ENCODE measurements at regions not wholly inside any gene's neighbourhood (a gene's known extent, or its start where the extent isn't known, plus 50 kb on each side); places are given as distances from the start of the nearest gene placed in this dataset.
"Not testable (repeated sequence)": the region's sequence is repeated elsewhere in the genome, so short reads cannot be mapped to it uniquely, and the experiment has no call there.

- DNase-seq (ENCODE audit: low spot score) (no peak), FAIRE-seq (no peak)
Observed at GRCh38 chr12:22808860-22809259, 183.9 kb downstream of the ETNK1 start.

GRCh38 chr12:22810036-22810435 lies 185.1 kb downstream of the ETNK1 start:
- no peak for DNase-seq (ENCODE audit: low spot score)
- FAIRE-seq: no peak

- FAIRE-seq: no peak
- no peak for DNase-seq (ENCODE audit: low spot score)
Observed at GRCh38 chr12:22812531-22812930, 187.6 kb downstream of the ETNK1 start.

- DNase-seq (ENCODE audit: low spot score) (peak; percentile 45), FAIRE-seq (no peak)
Observed at GRCh38 chr12:22821985-22822384, 197.0 kb downstream of the ETNK1 start.

GRCh38 chr12:22826026-22826425 lies 201.1 kb downstream of the ETNK1 start:
- DNase-seq (ENCODE audit: low spot score): no peak
- FAIRE-seq: no peak

GRCh38 chr12:22826446-22826981 lies 201.5 kb downstream of the ETNK1 start:
- FAIRE-seq; DNase-seq (ENCODE audit: low spot score): not testable (repeated sequence)

GRCh38 chr12:22828066-22828465 lies 203.1 kb downstream of the ETNK1 start:
- FAIRE-seq (peak; percentile 9), DNase-seq (ENCODE audit: low spot score) (no peak)

- no peak for FAIRE-seq
- DNase-seq (ENCODE audit: low spot score): no peak
Observed at GRCh38 chr12:22835431-22835830, 210.5 kb downstream of the ETNK1 start.

- FAIRE-seq (no peak), DNase-seq (ENCODE audit: low spot score) (no peak)
Observed at GRCh38 chr12:22850185-22850584, 225.2 kb downstream of the ETNK1 start.

GRCh38 chr12:22851532-22851931 lies 226.6 kb downstream of the ETNK1 start:
- no peak for DNase-seq (ENCODE audit: low spot score)
- FAIRE-seq: no peak

- FAIRE-seq: no peak
- DNase-seq (ENCODE audit: low spot score): no peak
Observed at GRCh38 chr12:22855456-22855855, 230.5 kb downstream of the ETNK1 start.

- DNase-seq (ENCODE audit: low spot score) (peak; percentile 25), FAIRE-seq (no peak)
Observed at GRCh38 chr12:22856178-22856577, 231.2 kb downstream of the ETNK1 start.

- FAIRE-seq (no peak), DNase-seq (ENCODE audit: low spot score) (peak; percentile 6)
Observed at GRCh38 chr12:22858849-22859570, 234.0 kb downstream of the ETNK1 start.

- DNase-seq (ENCODE audit: low spot score) (no peak), FAIRE-seq (no peak)
Observed at GRCh38 chr12:22860926-22861325, 236.0 kb downstream of the ETNK1 start.

- DNase-seq (ENCODE audit: low spot score): no peak
- peak; percentile 17 for FAIRE-seq
Observed at GRCh38 chr12:22865822-22866221, 240.9 kb downstream of the ETNK1 start.

- no peak for FAIRE-seq
- DNase-seq (ENCODE audit: low spot score): no peak
Observed at GRCh38 chr12:22866406-22866805, 241.4 kb downstream of the ETNK1 start.

GRCh38 chr12:22874151-22874550 lies 249.2 kb downstream of the ETNK1 start:
- FAIRE-seq (no peak), DNase-seq (ENCODE audit: low spot score) (no peak)

- FAIRE-seq: no peak
- no peak for DNase-seq (ENCODE audit: low spot score)
Observed at GRCh38 chr12:22876262-22876661, 251.3 kb downstream of the ETNK1 start.

GRCh38 chr12:22879203-22879602 lies 254.2 kb downstream of the ETNK1 start:
- no peak for DNase-seq (ENCODE audit: low spot score)
- no peak for FAIRE-seq

GRCh38 chr12:22880331-22880730 lies 255.4 kb downstream of the ETNK1 start:
- DNase-seq (ENCODE audit: low spot score): no peak
- no peak for FAIRE-seq

- no peak for FAIRE-seq
- DNase-seq (ENCODE audit: low spot score): no peak
Observed at GRCh38 chr12:22880807-22881206, 255.8 kb downstream of the ETNK1 start.

- FAIRE-seq: no peak
Observed at GRCh38 chr12:22881878-22882385, 257.0 kb downstream of the ETNK1 start.

GRCh38 chr12:22882559-22882958 lies 257.6 kb downstream of the ETNK1 start:
- FAIRE-seq: no peak
- no peak for DNase-seq (ENCODE audit: low spot score)

More at GRCh38 chr12:22881878-22882385, 257.0 kb downstream of the ETNK1 start:
- DNase-seq (ENCODE audit: low spot score): no peak
